ENCODE measurements at regions not wholly inside any gene's neighbourhood (a gene's known extent, or its start where the extent isn't known, plus 50 kb on each side); places are given as distances from the start of the nearest gene placed in this dataset.
"Not testable (repeated sequence)": the region's sequence is repeated elsewhere in the genome, so short reads cannot be mapped to it uniquely, and the experiment has no call there.

GRCh38 chr10:90193240-90193985 is 492.0 kb downstream of the KIF20B start:
- peak; percentile 75 for DNase-seq (ENCODE audit: low read depth)

DNA sequence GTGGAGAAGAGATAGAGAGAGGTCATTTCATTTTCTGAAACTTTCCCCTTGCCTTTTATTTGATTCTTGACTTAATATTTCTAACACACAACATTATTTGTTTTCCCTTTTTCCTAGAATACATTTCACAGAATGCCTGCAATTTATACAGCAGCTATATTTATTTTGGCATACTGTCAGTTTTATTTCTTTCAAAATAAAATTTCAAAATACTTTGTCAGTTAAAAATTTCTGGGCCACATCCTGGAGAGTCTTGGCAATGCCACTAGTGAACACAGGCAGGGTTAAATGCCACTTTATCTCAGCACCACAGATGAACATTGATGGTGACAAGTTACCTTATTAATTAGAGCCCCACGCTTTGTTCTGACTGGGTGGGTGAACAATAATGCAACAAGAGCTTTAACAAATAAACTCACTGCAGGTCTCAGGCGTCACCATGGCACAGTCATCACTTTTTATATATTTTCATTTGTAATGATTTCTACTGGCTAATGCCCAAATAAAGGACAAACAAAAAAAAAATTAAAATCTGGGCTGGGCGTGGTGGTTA is 494.0 kb downstream of the KIF20B start:
- DNase-seq (ENCODE audit: low read depth) = no peak

DNA sequence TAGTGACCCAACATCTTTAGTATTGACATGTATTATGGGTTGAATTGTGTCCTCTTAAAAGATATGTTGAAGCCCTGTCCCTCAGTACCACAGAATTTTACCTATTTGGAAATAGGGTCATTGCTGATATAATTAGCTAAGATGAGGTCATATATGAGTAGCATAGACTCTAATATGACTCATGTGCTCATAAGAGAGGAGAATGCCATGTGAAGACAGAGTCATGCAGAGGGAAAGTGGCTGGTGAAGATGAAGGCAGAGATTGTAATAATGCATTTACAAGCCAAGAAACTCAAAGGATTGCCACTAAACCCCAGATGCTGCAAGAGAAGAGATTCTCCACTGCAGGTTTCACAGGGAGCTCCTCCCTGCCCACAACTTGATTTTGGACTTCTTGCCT is 496.4 kb downstream of the KIF20B start:
- DNase-seq (ENCODE audit: low read depth) = no peak

DNA sequence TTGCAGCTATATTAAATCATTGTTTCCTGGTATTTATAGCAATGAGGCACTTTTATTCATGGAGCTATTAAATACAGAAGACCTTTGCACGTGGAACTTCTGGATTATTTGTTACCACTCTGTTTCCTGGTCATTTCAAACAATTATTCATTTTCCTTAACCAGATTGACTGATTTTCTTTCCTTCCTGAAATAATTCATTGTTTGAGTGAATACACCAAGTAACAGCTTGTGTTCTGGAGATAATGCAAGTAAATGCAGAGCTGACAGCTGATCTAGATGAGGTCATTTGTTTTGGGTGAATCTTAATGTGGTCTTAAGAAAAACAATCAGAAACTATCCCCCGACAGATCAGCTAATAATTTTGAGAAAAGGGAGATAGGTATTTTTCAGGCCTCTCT is 497.7 kb downstream of the KIF20B start:
- no peak for DNase-seq (ENCODE audit: low read depth)

- DNase-seq (ENCODE audit: low read depth) = no peak
Measured at GRCh38 chr10:90199513-90199912, 498.1 kb downstream of the KIF20B start.

DNA sequence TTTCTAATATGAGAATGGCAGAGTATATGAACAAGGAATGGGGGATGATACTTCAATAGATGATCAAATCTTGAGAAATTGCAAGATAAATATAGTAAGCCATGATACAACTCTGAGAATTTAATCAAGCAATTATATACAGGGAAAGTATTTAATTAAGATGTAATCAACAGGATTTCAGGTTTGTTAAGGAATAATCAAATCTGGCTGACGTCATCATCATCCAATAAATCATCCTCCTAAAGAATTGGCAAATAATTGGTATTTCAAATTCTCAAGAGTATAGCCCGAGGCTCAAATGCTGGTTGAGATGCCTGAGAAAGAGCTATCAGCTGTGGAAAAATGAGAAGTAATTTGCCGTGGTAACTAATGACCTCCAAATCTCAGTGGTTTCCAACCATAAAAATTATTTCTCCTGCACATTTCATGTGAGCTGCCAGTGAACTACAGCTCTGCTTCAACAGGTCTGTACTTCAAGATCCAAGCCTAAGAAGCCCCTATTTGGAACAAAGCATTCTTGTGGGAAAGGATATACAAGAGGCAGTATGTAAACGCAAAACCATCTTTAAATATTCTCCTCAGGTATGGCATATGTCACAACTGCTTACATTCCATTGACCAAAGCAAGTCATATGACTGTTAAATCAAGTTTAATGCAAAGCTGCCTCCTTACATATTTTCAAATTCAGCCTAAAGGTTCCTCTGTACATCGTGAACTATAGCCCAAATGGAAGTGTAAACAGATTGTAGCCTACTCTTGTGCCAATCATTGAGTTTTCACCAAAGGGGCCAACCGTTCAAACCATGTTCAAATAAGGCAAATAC is 503.0 kb downstream of the KIF20B start:
- DNase-seq (ENCODE audit: low read depth) = no peak

- DNase-seq (ENCODE audit: low read depth) = no peak
Measured at GRCh38 chr10:90204956-90205314, 503.5 kb downstream of the KIF20B start.

GRCh38 chr10:90205340-90205739 is 503.9 kb downstream of the KIF20B start:
- DNase-seq (ENCODE audit: low read depth) = no peak

- DNase-seq (ENCODE audit: low read depth) = no peak
Measured at GRCh38 chr10:90213346-90213745, 512.0 kb downstream of the KIF20B start.

DNA sequence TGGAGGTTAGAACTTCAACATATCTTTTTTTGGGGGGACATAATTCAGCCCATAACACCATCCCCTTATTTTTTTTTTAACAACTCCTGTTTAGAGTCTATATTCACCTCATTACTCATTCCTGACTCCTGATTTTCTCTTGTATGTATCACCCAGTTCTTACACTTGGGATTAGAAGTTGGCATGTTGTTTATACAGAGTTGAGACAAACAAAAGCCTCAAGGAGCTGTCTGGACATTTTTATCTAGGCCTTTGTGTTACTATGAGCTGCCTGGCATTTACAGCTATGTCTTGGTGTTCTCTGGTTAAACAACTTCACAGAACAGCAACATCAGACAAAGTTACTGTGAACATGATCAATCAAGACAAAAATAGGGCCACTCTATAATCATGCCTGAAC is 517.5 kb downstream of the KIF20B start:
- no peak for DNase-seq (ENCODE audit: low read depth)

- DNase-seq (ENCODE audit: low read depth) = peak; percentile 83
Measured at GRCh38 chr10:90222372-90222771, 521.0 kb downstream of the KIF20B start.

DNA sequence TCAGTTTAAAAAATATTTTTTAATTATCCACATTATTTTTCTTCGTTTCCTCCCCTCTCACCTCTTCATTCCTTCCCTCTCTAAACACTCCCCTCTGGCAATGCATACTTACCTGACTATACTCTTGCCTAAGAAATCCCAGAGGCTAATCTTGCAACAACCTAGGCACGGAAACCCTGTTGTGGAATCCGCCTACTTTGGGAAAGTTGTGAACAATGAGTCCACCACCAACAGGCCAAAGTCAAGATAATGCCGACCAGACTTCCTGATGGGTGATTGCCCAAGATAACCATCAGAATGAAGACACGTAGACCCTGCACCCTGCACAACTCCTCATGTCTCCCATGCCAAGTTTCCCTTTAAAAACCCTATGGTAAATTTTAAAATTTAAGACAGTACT is 521.5 kb downstream of the KIF20B start:
- no peak for DNase-seq (ENCODE audit: low read depth)

DNA sequence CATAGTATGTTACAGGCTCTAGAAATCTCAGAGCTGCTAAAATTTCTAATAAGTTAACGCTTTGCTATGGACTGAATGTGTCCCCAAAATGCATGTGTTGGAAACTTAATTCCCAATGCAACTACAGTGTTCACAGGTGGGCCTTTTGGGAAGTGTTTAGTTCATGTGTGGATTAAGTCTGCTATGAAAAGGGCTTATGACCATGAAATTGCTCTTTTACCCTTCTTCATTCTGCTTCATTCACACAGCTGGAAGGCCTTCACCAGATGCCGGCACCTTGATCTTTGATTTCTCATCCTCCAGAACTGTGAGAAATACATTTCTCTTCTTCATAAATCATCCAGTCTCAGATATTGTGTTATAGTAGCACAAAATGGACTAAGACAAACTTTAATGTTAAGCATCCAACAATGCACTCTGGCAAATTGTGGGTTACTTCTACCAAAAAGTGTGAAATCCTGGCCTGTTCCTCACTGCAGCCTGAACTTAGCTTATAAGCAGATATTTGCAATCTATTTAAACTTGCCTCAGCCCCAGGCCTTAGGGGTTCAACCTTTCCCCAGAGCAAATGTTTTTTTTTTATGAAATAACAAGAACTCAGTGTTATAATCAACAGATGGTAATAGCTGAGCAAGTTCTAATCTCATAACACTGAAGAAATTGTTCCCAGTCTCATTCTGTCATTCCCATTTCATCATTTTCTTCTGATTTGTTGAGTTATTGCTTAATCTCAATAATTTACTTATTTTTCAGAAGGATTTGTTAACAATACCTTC is 523.6 kb downstream of the KIF20B start:
- no peak for DNase-seq (ENCODE audit: low read depth)

GRCh38 chr10:90226517-90226916 is 525.1 kb downstream of the KIF20B start:
- DNase-seq (ENCODE audit: low read depth) = no peak

DNA sequence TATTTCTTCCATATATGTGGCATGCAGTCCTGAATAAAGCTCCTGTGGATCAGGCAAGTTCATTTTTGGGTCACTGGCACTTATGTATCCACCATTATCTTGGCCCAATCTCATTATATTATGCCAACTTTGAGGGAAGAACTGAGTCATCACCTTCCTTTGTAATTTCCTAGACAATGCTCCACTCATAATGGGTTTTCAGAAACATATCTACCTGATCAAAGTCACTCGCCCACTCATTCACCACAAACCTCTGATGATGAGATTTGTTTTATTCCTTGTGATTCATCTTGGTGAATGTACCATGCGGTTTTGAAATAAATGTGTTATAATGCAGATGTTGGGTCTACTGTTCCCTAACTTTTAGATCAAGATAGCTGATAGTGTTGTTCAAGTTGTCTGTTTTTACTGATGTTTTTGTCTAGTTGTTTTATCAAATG is 525.8 kb downstream of the KIF20B start:
- peak; percentile 98 for DNase-seq (ENCODE audit: low read depth)

DNA sequence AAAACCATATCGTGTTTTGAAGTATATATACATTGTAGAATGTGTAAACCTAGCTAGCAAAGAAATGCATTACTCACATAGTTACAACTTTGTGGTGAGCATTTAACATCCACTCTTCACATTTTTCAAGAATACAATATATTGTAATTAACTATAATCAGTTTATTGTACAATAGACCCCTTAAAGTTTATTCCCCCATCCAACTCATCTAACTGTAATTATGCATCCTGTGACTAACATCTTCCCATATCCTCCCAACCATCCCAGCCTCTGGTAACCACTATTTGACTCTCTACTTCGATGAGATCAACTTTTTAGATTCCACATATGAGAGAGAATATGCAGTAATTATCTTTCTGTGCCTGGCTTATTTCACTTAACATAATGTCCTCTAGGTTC is 526.4 kb downstream of the KIF20B start:
- no peak for DNase-seq (ENCODE audit: low read depth)

DNA sequence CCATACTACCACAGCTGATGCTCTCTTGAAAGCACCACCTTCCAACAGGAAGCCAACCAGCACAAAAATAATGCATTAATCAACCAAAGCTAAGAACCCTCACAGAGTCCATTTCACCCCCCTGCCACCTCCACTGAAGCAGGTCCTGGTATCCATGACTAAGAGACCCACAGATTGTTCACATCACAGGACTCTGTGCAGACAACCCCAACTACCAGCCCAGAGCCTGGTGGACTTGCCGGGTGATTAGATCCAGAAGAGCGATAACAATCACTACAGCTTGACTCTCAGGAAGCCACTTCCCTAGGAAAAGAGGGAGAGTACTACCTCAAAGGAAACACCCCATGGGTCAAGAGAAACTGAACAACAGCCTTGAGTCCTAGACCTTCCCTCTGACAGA is 528.1 kb downstream of the KIF20B start:
- DNase-seq (ENCODE audit: low read depth) = no peak

DNA sequence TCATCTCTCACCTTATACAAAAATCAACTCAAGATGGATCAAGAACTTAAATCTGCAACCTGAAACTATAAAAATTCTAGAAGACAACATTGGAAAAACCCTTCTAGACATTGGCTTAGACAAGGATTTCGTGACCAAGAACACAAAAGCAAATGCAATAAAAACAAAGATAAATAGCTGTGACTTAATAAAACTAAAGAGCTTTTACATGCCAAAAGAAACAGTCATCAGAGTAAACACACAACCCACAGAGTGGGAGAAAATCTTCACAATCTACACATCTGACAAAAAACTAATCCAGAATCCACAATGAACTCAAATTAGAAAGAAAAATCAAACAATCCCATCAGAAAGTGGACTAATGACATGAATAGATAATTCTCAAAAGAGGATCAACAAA is 532.4 kb downstream of the KIF20B start:
- not testable (repeated sequence) for DNase-seq (ENCODE audit: low read depth)

DNA sequence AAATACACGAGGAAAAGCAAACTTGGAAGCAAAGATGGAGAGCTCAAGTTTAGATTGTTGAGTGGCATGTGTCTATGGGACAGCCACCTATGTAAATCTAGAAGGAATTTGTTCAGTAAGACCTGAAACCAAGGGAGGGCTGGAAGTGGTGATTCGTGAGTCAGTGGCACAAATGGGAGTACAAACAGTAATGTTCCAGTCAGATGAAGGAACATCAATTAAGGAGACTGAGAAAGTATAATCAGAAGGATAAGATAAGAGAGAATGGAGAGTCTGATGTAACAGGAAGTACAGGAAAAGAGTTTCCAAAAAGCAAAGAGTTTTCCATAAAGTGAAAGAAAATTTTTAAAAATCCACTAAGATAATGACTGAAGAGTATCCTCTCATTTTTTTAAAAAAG is 544.2 kb downstream of the KIF20B start:
- DNase-seq (ENCODE audit: low read depth) = no peak

GRCh38 chr10:90250784-90251183 is 549.4 kb downstream of the KIF20B start:
- DNase-seq (ENCODE audit: low read depth) = not testable (repeated sequence)

- DNase-seq (ENCODE audit: low read depth) = no peak
Measured at GRCh38 chr10:90269699-90270098, 568.3 kb downstream of the KIF20B start.

DNA sequence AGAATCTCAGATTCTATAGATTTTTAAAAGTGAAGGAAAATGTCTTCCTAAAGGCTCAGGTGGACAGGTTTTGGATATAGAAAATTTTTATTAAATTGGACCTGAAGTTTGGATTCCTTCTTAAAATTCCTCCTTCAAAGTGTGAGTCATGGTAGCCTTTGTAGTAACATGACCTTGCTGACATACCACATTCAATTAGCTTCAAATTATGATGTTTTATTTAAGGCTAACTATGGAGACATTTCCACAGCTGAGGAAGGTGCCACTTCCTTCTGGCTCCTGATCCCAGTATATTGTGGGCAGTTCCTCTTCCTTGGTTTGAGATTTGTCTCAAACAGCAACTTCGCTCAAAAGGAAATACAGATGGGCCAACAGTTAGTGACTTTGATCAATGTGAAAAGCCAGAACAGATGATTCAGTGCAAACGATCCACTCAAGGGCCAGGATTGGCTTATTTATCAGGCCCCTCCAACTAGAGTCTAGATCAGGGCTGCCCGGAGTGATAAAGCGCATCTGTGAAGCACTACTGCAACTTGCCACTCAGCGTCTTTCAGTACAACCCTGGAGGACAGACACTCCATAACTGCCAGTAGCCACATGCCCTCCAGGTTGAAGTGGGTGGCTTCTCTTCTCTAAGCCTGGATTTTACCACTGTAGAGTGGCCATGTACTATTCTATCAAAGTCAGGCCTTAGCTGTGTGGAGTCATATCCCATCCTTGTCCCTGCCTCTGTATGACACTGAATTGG is 573.5 kb downstream of the KIF20B start:
- DNase-seq (ENCODE audit: low read depth) = no peak

All from non-pigmented ciliary epithelial cell (primary cell).